ENCODE measurements at regions not wholly inside any gene's neighbourhood (a gene's known extent, or its start where the extent isn't known, plus 50 kb on each side); places are given as distances from the start of the nearest gene placed in this dataset.

DNA sequence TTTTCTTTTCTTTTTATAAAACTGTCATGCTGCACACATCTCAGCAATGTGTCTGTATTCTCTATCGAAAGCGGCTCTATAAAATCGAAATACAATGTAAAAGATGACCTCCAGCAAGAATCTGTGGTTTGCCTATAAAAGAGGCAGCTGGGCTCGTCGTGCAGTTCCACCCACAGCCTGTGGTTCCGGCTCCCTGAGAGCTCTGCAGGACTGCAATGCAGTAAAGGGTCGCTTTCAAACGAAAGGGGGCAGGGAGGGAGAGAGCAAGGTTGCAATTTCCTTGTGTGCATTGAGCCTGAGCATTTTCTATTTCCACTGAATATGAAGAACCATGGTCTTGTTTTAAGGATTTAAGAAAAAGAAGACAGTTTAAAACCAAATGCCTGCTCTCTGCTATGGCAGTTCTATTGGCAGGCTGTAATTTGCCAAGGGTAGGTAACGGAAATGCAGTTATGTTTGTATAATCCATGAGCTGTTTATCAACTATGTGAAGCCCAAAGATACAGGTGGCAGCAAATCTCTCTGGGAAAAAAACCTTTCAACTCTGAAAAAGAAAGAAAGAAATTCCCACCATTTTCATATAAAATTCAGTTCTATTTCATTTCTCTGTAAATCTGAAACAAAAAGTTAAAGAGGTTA, 236.5 kb downstream of the HACE1 start:
- no peak for DNase-seq (ENCODE audit: low read depth, low spot score)
- H3K27ac ChIP-seq: peak overlapping the region; percentile 64

DNA sequence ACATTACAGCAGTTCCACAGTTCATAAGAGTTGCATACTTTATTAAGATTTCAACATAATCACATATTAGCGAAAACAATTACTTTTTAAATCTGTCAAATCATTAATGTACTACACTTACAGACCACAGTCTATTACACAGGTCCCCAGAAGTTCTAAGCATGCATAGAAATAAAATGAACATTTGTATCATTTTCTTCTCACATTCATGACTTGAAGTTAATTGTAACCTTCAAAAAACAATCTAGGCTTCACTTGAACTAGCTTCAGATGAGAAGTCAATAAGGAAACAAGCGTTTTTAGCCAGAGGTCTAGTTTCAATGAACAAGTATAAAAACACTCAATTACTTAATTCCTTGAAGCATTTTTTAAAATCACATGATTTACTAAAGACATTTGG, 238.3 kb downstream of the HACE1 start:
- DNase-seq (ENCODE audit: low read depth, low spot score): no peak
- no peak overlapping the region for H3K27ac ChIP-seq

DNA sequence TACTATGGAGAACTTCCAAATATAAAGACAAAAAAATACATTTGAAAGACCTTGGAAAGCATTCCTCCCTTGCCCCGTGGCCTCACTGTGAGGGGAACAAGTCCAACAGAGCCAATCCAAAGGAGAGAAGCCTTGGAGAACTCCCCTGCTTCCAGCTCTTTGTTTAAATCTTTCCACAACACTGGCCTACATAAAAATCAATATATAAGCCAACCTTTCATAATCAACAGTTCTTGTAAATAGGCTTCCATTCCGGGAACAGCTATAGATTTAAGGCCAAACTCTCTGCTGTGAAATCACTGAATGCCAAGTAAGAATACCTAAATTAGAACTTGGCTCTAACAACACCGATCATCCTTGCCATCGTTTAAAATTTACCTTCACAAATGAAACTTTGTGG, 242.1 kb downstream of the HACE1 start:
- no peak for DNase-seq (ENCODE audit: low read depth, low spot score)

DNA sequence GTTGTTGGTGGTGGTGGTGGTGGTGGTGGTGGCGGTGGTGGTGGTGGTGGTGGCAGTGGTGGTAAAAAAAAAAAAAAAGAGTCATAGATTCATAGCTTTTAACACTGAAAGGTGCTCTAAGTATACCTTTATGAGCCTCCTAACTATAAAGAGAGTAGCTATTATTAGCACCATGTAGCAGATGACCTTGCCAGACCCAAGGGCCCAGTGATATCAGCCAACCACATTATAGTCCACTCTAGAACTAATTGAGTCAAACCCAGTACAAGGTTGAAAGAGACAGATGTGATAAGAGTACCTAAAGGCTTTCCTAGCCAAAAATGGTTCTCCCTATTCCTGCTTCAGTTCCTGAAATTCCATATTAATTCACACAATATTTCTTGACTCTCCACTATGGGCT, 245.3 kb downstream of the HACE1 start:
- no peak for DNase-seq (ENCODE audit: low read depth, low spot score)

More for the DNA sequence above, 242.1 kb downstream of the HACE1 start:
- H3K27ac ChIP-seq: no peak overlapping the region

DNA sequence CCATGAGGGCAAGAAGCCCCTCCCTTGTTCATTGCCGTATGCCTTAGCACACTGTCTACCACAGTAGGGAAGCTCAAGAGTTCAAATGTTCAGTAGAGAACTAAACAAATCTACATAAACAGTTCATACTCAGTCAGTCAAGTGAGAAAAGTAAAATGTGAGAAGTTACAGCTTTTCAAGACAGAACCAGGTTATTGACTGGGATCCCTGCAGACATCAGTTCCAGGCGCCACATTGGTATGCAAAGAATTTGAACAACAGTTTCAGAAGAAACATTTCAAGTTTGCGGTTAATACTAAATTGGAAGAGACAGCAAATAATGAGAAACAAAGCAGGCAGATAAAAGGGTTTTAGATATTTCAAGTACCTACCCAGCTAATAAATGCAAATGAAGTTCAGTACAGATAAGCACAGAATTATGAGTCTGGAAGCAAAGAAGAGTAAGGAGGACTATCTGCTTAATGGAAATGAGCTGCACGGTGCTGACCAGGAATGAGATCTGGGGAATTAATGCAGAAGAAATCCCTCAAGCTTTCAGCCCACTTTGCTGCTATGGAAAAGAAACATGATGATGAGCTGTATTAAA, 246.2 kb downstream of the HACE1 start:
- no peak overlapping the region for H3K27ac ChIP-seq
- DNase-seq (ENCODE audit: low read depth, low spot score): no peak

More for the DNA sequence above, 245.3 kb downstream of the HACE1 start:
- no peak overlapping the region for H3K27ac ChIP-seq

DNA sequence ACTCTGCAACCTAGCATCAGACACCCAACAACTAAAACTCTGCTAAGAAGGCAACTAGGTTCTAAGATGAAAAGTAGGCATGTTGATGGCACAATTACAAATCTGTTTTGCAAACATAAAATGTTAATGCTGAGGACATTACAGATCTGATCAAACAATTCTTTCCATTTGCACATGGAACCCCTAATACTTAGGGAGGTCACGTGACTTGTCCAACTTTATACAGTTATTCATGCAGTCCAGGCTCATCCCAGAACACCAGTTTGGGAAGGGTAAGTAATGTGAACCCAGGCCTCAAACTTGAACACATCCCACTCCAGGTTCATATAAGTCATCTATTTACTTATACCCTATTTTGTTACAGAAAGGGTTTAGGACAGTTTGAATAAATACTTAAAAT, 247.2 kb downstream of the HACE1 start:
- no peak overlapping the region for H3K27ac ChIP-seq

DNA sequence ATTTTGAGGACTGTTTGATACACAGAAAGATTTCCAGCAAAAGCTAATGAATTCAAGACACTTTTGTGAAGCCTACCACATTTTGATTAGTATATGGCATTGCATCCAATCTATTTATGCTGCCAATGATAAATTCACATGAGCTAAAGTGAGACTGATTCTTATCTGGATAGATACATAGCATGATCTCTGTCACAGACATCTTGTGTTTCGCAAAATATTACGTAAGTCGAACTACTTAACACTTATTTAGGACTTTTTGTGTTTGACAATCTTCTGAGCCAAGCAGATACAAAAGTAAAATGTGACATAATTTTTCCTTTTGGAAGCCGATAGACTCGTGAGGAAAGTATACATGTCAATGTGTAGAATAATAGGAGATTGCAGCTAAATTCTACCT, 251.6 kb downstream of the HACE1 start:
- DNase-seq (ENCODE audit: low read depth, low spot score): no peak
- no peak overlapping the region for H3K27ac ChIP-seq

More for the DNA sequence above, 247.2 kb downstream of the HACE1 start:
- DNase-seq (ENCODE audit: low read depth, low spot score): no peak

DNA sequence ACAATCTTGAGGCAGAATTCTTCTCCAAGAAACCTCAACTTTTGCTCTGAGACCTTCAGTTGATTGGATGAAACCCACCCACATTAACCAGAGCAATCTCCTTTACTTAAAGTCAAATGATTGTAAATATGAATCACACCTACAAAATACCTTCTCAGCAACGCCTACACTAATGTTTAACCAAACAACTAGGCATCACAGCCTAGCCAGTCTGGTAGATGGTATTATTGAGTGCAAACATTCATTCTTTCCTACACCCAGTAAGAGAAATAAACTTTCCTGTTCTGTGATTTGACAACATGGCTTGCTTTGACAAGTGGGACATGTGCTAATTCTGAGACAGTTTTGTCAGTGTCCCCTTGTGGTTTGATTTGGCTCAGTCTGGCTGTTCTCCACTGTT, 252.2 kb downstream of the HACE1 start:
- DNase-seq (ENCODE audit: low read depth, low spot score): no peak
- no peak overlapping the region for H3K27ac ChIP-seq

DNA sequence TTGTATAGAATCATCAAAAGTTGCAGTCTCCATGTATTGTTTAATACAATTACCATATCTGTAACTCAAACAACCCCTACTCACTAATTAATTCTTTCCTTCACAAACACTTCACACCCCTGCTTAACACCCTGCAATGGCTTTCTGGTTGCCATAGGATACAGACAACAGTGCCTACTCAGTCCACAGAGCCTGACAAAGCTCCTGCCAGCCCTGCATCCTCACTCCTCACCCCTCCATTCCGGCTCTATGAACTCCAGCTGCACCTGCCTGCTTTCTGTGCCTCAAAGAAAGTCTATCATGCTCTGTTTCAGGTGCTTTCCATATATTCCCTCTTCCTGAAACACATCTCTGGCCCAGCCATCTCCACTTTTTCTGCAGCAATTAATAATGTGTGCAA, 253.4 kb downstream of the HACE1 start:
- DNase-seq (ENCODE audit: low read depth, low spot score): no peak
- no peak overlapping the region for H3K27ac ChIP-seq

DNA sequence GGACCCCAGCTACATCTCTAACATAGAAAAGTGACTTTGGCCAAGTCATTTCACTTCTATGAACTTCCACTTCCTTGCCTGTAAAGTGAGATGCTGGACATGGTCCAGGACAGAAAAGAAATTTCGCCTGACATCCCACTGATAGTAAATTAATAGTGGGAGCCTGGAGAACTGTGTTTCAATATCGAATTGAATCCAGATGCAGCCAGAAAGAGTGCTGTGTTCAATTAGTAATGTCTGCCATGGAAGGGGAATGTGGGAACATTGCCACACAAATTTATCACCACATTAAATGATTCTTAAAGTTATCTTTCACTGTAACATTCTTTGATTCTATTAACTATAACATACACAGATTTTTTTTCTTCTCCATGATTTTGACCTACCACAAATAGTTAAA, 255.0 kb downstream of the HACE1 start:
- H3K27ac ChIP-seq: no peak overlapping the region
- DNase-seq (ENCODE audit: low read depth, low spot score): no peak

DNA sequence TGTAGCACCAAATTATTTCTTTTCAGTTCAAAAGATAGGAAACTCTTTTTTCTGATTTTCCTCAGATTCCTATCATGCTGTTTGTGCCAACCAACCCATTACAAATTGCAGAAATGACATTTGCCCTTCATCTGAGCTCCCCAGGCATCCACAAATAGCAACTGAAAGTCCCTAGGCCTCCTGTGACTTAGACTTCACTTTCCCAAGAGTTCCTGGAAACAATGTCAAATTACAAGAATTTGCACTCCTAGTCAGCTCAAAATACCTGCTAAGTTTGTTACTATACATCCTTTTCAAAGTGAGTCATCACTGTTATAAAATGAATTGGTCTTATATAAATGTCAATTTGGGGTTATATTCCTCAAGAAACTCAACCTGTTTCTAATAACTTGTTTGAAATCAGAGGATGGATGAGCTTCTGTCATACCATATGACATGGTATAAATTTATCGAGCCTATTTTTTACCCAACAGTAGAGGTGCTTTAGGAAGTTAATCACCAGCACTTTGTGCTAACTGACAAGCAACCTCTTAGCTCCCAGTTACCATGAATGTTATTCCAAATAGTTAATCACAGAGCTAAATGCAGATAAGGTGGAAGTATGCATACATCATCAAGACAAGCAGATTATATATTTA, 256.5 kb downstream of the HACE1 start:
- no peak overlapping the region for H3K27ac ChIP-seq
- DNase-seq (ENCODE audit: low read depth, low spot score): no peak

DNA sequence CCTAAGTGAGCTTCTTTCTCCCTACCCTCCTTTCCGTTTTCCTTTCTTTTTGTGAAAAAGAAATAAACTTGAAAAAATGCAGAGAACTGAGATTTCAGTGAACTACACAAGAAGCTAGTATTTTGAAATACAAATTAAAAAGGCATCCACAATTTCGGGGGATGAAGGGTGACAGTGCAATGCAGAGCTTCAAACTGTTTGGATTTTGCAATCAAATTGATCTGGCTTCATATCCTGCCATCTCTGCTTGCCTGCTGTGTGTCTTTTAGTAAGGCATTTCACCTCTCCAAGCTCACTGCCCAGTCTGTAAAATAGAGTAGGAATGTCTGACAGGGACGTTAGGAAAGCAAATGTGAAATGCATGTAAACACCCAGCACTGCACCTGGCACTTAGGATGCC, 258.0 kb downstream of the HACE1 start:
- no peak for DNase-seq (ENCODE audit: low read depth, low spot score)
- H3K27ac ChIP-seq: no peak overlapping the region

DNA sequence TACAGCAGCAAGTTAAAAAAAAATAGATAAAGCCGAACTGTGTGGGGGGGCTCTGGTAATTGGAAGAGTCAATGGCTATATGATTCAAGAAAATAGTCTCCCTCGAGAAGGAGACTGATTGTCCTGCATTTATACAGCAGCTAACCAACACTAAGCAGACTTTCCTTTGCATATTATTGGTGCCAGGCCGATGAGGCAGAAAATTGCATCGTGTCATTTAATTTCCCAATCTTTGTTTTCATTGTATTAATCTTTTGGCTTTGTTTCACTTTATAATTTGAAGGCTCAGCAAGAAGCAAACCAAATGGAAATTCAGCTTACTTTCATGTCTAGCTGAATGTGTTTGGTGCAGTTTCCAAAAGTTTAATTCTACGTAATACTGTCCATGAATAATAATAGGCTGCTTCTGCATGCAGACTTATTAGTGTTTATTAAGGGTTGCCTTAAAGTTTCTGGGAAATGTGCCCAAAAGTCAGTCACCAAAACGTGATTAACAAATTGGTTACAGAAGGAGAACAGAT, 258.5 kb downstream of the HACE1 start:
- no peak overlapping the region for H3K27ac ChIP-seq

DNA sequence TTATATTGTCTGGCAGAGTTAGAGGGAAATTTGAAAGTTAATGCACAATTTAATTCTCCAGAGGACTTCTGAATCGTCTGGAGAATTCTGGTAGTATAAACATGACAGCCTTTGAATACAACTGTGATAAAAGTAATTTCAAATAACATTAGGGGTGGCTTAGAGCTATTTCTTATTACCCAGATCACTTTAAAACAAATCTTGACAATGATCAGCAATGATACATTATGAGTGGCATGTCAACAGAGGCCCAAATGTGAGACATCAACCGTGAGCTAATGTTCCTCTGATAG, 259.1 kb downstream of the HACE1 start:
- DNase-seq (ENCODE audit: low read depth, low spot score): no peak
- no peak overlapping the region for H3K27ac ChIP-seq

More for the DNA sequence above, 258.5 kb downstream of the HACE1 start:
- no peak for DNase-seq (ENCODE audit: low read depth, low spot score)

DNA sequence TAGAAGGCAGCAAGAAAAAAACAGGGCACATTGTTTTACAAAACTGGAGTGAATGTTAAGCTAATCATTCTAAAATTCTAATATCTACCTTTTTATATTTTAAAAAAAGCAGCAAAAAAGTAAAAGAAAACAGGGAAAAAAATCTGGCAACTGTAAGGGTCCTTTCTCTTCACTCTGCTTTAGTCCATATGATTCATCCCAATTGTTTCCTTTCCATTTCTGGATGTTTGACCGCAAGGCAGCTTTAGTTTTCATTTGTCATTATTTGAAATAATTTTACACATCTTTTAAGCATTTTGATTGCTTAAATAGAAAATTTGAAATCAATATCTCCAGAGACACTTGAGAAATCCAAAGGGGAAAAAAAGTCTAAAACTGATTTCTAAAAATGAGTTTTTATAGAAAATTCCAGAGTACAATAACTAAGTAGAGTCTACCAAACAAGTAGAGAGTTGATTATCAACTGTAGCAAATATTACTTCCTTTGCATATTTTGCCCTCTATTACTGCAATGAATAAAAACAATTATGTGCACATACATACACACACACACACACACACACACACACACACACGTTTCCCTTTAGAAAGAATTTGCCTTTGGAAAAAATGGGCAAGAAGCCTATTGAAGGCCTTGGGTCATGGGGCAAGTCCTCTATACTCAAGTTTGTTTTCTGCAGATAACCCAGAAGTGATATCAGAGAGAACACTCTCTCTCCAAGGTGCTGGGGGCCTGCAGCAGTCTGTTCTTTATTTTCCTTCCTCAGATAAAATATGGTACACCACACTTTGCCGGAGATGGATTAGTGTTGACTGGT, 259.7 kb downstream of the HACE1 start:
- no peak for DNase-seq (ENCODE audit: low read depth, low spot score)
- H3K27ac ChIP-seq: no peak overlapping the region

DNA sequence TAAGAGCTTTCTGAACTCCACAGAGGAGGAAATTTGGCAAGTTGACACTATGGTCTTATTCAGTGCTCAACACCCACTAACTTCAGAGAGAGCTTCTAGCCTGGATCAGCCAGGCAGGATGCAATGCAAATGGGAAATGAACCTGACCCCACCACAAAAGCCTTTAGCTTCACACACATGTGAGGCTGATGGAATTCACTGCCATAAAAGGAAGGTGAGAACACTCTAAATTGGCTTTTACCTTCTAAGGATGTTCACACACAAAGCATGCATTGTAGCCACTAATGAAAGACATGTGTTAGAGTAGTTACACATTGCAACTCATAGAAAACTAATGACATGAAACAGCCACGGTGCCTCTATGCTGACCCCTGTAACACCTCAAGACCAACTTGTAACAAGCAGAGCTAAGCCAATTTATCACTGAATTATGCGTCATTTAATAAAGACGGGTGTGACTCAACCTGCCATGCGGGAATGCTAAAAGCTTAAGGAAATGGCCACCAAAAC, 262.1 kb downstream of the HACE1 start:
- H3K27ac ChIP-seq: no peak overlapping the region
- DNase-seq (ENCODE audit: low read depth, low spot score): no peak

DNA sequence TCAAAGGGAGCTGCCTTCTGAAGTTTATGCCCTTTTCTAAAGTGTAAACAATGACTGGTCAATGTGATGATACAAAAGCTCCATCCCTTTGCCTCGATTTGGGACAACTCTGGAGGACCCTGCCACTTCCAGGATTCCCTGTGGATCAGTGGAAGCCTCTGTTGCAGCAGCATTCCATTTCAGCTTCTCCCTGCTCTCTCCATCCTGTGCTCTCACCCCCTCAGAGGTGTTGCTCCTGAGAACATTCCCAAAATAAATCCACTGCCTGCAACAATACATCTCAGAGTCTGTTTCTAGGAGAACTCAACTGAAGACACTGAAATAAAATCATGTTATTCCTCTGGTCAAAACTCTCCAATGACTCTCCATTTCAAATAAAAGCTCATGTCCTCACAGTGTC, 263.6 kb downstream of the HACE1 start:
- DNase-seq (ENCODE audit: low read depth, low spot score): no peak
- no peak overlapping the region for H3K27ac ChIP-seq

DNA sequence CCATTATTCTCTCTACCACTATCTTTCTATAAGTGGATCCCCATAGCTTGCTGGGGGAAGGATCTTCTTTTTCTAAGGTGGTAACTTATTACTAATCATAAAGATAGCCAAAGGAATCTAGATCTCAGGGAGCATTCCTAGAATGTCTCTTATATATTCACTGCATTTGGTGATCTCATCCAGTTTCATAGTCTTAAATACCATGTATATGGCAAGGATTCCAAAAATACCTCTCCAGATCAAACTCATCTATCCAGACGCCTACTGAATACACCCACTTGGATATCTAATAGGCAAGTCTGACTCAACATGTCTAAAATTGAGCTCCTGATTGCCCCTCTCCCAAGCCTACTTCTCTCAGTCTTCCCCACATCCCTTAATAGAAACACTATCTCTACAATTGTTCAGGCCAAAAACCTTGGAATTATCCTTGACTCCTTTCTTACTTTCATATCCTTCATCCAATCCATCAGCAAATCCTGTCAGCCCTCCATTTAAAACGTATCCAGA, 264.4 kb downstream of the HACE1 start:
- DNase-seq (ENCODE audit: low read depth, low spot score): no peak

DNA sequence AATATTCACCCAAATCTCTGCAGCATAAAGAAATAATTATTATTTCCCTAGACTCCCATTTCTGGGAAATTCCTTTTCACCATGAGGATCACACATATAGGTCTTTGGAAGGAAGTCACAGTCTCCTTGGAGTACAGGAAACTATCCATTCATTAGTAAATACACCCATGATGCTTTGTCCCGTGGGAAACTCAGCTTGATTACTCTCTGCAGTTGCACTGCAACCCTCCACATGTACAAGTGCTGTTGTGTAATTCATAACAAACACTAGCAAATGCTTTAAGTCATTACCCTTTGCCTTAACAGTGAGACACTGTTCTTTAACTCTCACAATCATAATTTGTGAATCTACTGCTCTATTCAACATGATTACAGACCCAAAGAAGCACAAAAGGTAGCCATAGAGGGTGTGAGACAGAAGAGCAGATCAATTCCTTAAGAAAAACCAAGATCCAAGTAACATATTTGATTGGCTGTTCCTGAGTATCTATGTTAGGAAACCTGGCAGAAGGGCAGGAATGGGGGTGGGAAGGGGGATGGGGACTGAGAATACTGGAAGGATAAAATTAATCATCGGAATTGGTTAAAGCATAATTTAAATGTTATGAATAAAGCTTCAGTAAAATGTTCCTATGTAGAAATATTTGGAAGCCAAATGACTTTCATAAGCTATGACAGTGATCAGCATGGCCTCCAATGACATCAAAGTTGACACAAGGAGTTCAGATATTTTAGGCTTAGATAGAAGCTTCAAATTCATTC, 268.0 kb downstream of the HACE1 start:
- H3K27ac ChIP-seq: no peak overlapping the region
- DNase-seq (ENCODE audit: low read depth, low spot score): no peak

More for the DNA sequence above, 264.4 kb downstream of the HACE1 start:
- no peak overlapping the region for H3K27ac ChIP-seq

DNA sequence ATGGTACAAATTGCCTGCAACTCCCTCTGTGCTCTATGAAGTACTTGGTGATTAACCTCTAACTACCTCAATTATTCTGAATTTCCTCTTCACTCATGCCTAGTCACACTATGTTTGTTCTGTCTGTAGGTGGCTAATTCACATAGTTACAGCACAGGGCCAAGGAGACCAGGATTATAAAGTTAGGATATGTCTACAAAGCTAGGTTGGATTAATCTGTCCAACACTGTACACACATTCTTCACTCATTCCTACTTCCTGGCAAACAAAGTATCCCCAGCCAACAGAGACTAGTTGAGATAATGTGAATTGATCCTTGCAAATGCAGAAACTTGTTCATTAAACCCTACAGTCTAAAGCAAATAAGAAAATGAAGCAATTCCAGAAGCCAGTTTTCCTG, 269.8 kb downstream of the HACE1 start:
- DNase-seq (ENCODE audit: low read depth, low spot score): no peak

More for the DNA sequence above, 269.8 kb downstream of the HACE1 start:
- no peak overlapping the region for H3K27ac ChIP-seq

Measured in epithelial cell of prostate (primary cell).